HPDE6-E6E7 (cell line): ENCODE measurements at regions not wholly inside any gene's neighbourhood (a gene's known extent, or its start where the extent isn't known, plus 50 kb on each side); places are given as distances from the start of the nearest gene placed in this dataset.
A peak's percentile ranks its signal among the peaks of the same experiment; 100 is the strongest.

ENCODE experiments used
- DNase-seq: peaks from one replicate; pipeline ENCODE4 v3.0.0; 2011; ENCODE audit warnings: missing footprints; ENCODE audit errors: extremely low spot score

GRCh38 chr18:71523483-71524435 is 1020.4 kb downstream of the CBLN2 start:
- no peak for DNase-seq

- no peak for DNase-seq
Observed at GRCh38 chr18:71505526-71505925, 1038.6 kb downstream of the CBLN2 start.

- DNase-seq, result peak; percentile 4
Observed at GRCh38 chr18:71503222-71503621, 1040.9 kb downstream of the CBLN2 start.

GRCh38 chr18:71485611-71486010 is 1058.5 kb downstream of the CBLN2 start:
- no peak for DNase-seq

- no peak for DNase-seq
Observed at GRCh38 chr18:71471963-71472725, 1072.0 kb downstream of the CBLN2 start.

GRCh38 chr18:71456206-71456605 is 1087.9 kb downstream of the CBLN2 start:
- DNase-seq, result no peak

GRCh38 chr18:71450257-71450656 is 1093.9 kb downstream of the CBLN2 start:
- DNase-seq, result no peak

GRCh38 chr18:71443706-71444480 is 1100.2 kb downstream of the CBLN2 start:
- DNase-seq, result no peak

GRCh38 chr18:71442731-71443141 is 1101.4 kb downstream of the CBLN2 start:
- no peak for DNase-seq

GRCh38 chr18:71441156-71441555 is 1103.0 kb downstream of the CBLN2 start:
- DNase-seq, result no peak

- no peak for DNase-seq
Observed at GRCh38 chr18:71437511-71437910, 1106.6 kb downstream of the CBLN2 start.

GRCh38 chr18:71433373-71433772 is 1110.8 kb downstream of the CBLN2 start:
- no peak for DNase-seq

- no peak for DNase-seq
Observed at GRCh38 chr18:71431689-71432088, 1112.5 kb downstream of the CBLN2 start.

GRCh38 chr18:71431171-71431570 is 1113.0 kb downstream of the CBLN2 start:
- no peak for DNase-seq

GRCh38 chr18:71426441-71426840 is 1117.7 kb downstream of the CBLN2 start:
- no peak for DNase-seq

- no peak for DNase-seq
Observed at GRCh38 chr18:71405169-71405809, 1116.4 kb downstream of the SOCS6 start.

- no peak for DNase-seq
Observed at GRCh38 chr18:71403501-71403900, 1114.7 kb downstream of the SOCS6 start.

- no peak for DNase-seq
Observed at GRCh38 chr18:71398531-71398930, 1109.7 kb downstream of the SOCS6 start.

- no peak for DNase-seq
Observed at GRCh38 chr18:71388148-71388547, 1099.3 kb downstream of the SOCS6 start.

- DNase-seq, result no peak
Observed at GRCh38 chr18:71374294-71375000, 1085.6 kb downstream of the SOCS6 start.
